Astrocyte of the hippocampus (primary cell): ENCODE measurements at regions not wholly inside any gene's neighbourhood (a gene's known extent, or its start where the extent isn't known, plus 50 kb on each side); places are given as distances from the start of the nearest gene placed in this dataset.

Experiments
- DNase-seq: peaks from one replicate; pipeline ENCODE4 v3.0.0; 2011; ENCODE audit warnings: low read depth, low spot score

- no peak for DNase-seq
These were observed 141.1 kb downstream of the HNMT start for GRCh38 chr2:138105358-138105757.

GRCh38 chr2:138106606-138107005 lies 142.3 kb downstream of the HNMT start:
- DNase-seq, result no peak

GRCh38 chr2:138107288-138107687 lies 143.0 kb downstream of the HNMT start:
- DNase-seq, result peak; percentile 43

GRCh38 chr2:138110453-138111083 lies 146.3 kb downstream of the HNMT start:
- DNase-seq, result no peak

GRCh38 chr2:138112536-138112935 lies 148.3 kb downstream of the HNMT start:
- DNase-seq, result peak; percentile 37

GRCh38 chr2:138113871-138114525 lies 149.7 kb downstream of the HNMT start:
- DNase-seq, result peak; percentile 38

GRCh38 chr2:138115666-138116065 lies 151.4 kb downstream of the HNMT start:
- no peak for DNase-seq

GRCh38 chr2:138116456-138116855 lies 152.2 kb downstream of the HNMT start:
- no peak for DNase-seq

- DNase-seq, result no peak
These were observed 157.7 kb downstream of the HNMT start for GRCh38 chr2:138121666-138122661.

- no peak for DNase-seq
These were observed 158.6 kb downstream of the HNMT start for GRCh38 chr2:138122891-138123290.

GRCh38 chr2:138123741-138124140 lies 159.5 kb downstream of the HNMT start:
- DNase-seq, result no peak

GRCh38 chr2:138124521-138124920 lies 160.2 kb downstream of the HNMT start:
- no peak for DNase-seq

- DNase-seq, result no peak
These were observed 161.3 kb downstream of the HNMT start for GRCh38 chr2:138125306-138126288.

- no peak for DNase-seq
These were observed 167.8 kb downstream of the HNMT start for GRCh38 chr2:138132108-138132507.

GRCh38 chr2:138137949-138138348 lies 173.7 kb downstream of the HNMT start:
- no peak for DNase-seq

GRCh38 chr2:138147796-138148195 lies 183.5 kb downstream of the HNMT start:
- DNase-seq, result peak; percentile 14

- DNase-seq, result no peak
These were observed 191.0 kb downstream of the HNMT start for GRCh38 chr2:138155304-138155703.

- no peak for DNase-seq
These were observed 193.1 kb downstream of the HNMT start for GRCh38 chr2:138157372-138157771.

GRCh38 chr2:138170485-138170884 lies 206.2 kb downstream of the HNMT start:
- DNase-seq, result no peak

GRCh38 chr2:138171244-138171643 lies 207.0 kb downstream of the HNMT start:
- no peak for DNase-seq

GRCh38 chr2:138175066-138175465 lies 210.8 kb downstream of the HNMT start:
- no peak for DNase-seq
